Vagina (tissue), 2 donors: ENCODE measurements at regions not wholly inside any gene's neighbourhood (a gene's known extent, or its start where the extent isn't known, plus 50 kb on each side); places are given as distances from the start of the nearest gene placed in this dataset.
"Not testable (repeated sequence)": the region's sequence is repeated elsewhere in the genome, so short reads cannot be mapped to it uniquely, and the experiment has no call there.

Experiments
- DNase-seq, 2 donors: peaks; one replicate each; pipeline ENCODE4 v3.0.0-alpha.2; 2017; ENCODE audit errors: extremely low spot score in 2 of 2
- H3K27ac ChIP-seq: fragments of 200-600 bp; sonication (generic); one replicate; pipeline ENCODE4 v1.5.1; 2019
- H3K27me3 ChIP-seq: fragments of 200-600 bp; sonication (generic); one replicate; pipeline ENCODE4 v1.5.1; 2019
- H3K36me3 ChIP-seq, 2 donors: fragments of 200-600 bp; sonication (generic); one replicate each; pipeline ENCODE4 v1.5.1; 2017 to 2019
- H3K4me1 ChIP-seq: fragments of 200-600 bp; sonication (generic); one replicate; pipeline ENCODE4 v1.5.1; 2019
- H3K4me3 ChIP-seq, 2 donors: fragments of 200-600 bp; sonication (generic); 1 replicate in 1 of 2; 2 replicates in 1 of 2; pipeline ENCODE4 v1.5.1; 2016 to 2019
- H3K9me3 ChIP-seq: fragments of 200-600 bp; sonication (generic); one replicate; pipeline ENCODE4 v1.5.1; 2019
- CTCF ChIP-seq, 3 experiments: fragments of 450-650 bp in 2 of 3; fragments of 200-600 bp in 1 of 3; sonication (generic) in 1 of 3; IDR thresholded peaks; one replicate each; pipeline ENCODE4 v1.5.1; 2017 to 2019; ENCODE audit warnings: antibody characterized with exemption in 3 of 3, mild to moderate bottlenecking in 2 of 3, moderate library complexity in 2 of 3
- POLR2A ChIP-seq, 2 donors: fragments of 450-650 bp; IDR thresholded peaks; one replicate each; pipeline ENCODE4 v1.6.1; 2017; ENCODE audit warnings: antibody characterized with exemption in 2 of 2, mild to moderate bottlenecking in 2 of 2, moderate library complexity in 2 of 2
- POLR2AphosphoS5 ChIP-seq, 2 donors: sonication (generic); formaldehyde crosslinking; IDR thresholded peaks; one replicate each; pipeline ENCODE4 v1.9.0; 2017; ENCODE audit warnings: antibody characterized with exemption in 2 of 2, mild to moderate bottlenecking in 2 of 2, low read depth in 1 of 2; ENCODE audit not compliant: insufficient read depth in 1 of 2
- intact Hi-C: fragments of 100-400 bp; cut with DNase I; formaldehyde crosslinking; loops from one replicate; pipeline ENCODE4 v1.15.1; 2023

GRCh38 chr2:51290725-51291124, 258.8 kb upstream of the NRXN1 start:
- Histone ChIP-seq H3K36me3 (no peaks in the 10 kb centered on the region), H3K4me1 (no peaks in the 10 kb centered on the region), H3K27ac (no peak overlapping the region), H3K9me3 (no peaks in the 10 kb centered on the region), H3K4me3 (no peak overlapping the region), H3K27me3 (no peaks in the 10 kb centered on the region)
- no peak for TF ChIP-seq POLR2AphosphoS5 (IDR thresholded peaks at IDR 0.05; ENCODE audit: insufficient read depth in 1 of 2, low read depth in 1 of 2)
- TF ChIP-seq POLR2A (IDR thresholded peaks at IDR 0.05): no peak
- no peak for TF ChIP-seq CTCF (IDR thresholded peaks at IDR 0.05)
- DNase-seq: no peak
- intact Hi-C loops: no loop called here

GRCh38 chr2:51289045-51289444, 257.1 kb upstream of the NRXN1 start:
- no peaks in the 10 kb centered on the region for H3K36me3 ChIP-seq
- H3K27ac ChIP-seq: no peak overlapping the region
- H3K4me1 ChIP-seq: no peaks in the 10 kb centered on the region
- intact Hi-C loops: no loop called here
- TF ChIP-seq POLR2A (IDR thresholded peaks at IDR 0.05): no peak
- no peak for TF ChIP-seq CTCF (IDR thresholded peaks at IDR 0.05)
- TF ChIP-seq POLR2AphosphoS5 (IDR thresholded peaks at IDR 0.05; ENCODE audit: insufficient read depth in 1 of 2, low read depth in 1 of 2): no peak
- H3K9me3 ChIP-seq: no peaks in the 10 kb centered on the region
- H3K4me3 ChIP-seq: no peak overlapping the region
- H3K27me3 ChIP-seq: no peaks in the 10 kb centered on the region
- DNase-seq: no peak

- intact Hi-C loops: no loop called here
- no peak overlapping the region for H3K4me3 ChIP-seq
These were observed 236.3 kb upstream of the NRXN1 start for GRCh38 chr2:51268191-51268590.

GRCh38 chr2:51265539-51265938, 233.6 kb upstream of the NRXN1 start:
- intact Hi-C loops: no loop called here
- H3K4me3 ChIP-seq: no peak overlapping the region
- no peaks in the 10 kb centered on the region for H3K27me3 ChIP-seq
- H3K36me3 ChIP-seq: no peaks in the 10 kb centered on the region
- H3K4me1 ChIP-seq: no peaks in the 10 kb centered on the region
- H3K9me3 ChIP-seq: no peaks in the 10 kb centered on the region
- H3K27ac ChIP-seq: no peak overlapping the region
- no peak for DNase-seq
- TF ChIP-seq POLR2AphosphoS5 (IDR thresholded peaks at IDR 0.05; ENCODE audit: insufficient read depth in 1 of 2, low read depth in 1 of 2) (no peak), CTCF (IDR thresholded peaks at IDR 0.05) (no peak), POLR2A (IDR thresholded peaks at IDR 0.05) (no peak)

More at GRCh38 chr2:51268191-51268590, 236.3 kb upstream of the NRXN1 start:
- TF ChIP-seq POLR2A (IDR thresholded peaks at IDR 0.05): no peak
- TF ChIP-seq CTCF (IDR thresholded peaks at IDR 0.05): no peak
- no peak for TF ChIP-seq POLR2AphosphoS5 (IDR thresholded peaks at IDR 0.05; ENCODE audit: insufficient read depth in 1 of 2, low read depth in 1 of 2)
- H3K27me3 ChIP-seq: no peaks in the 10 kb centered on the region
- no peak for DNase-seq
- no peaks in the 10 kb centered on the region for H3K4me1 ChIP-seq
- no peak overlapping the region for H3K27ac ChIP-seq
- no peaks in the 10 kb centered on the region for H3K9me3 ChIP-seq
- no peaks in the 10 kb centered on the region for H3K36me3 ChIP-seq

GRCh38 chr2:51263951-51264350, 232.0 kb upstream of the NRXN1 start:
- Histone ChIP-seq H3K27me3 (no peaks in the 10 kb centered on the region), H3K4me1 (no peaks in the 10 kb centered on the region), H3K9me3 (no peaks in the 10 kb centered on the region), H3K4me3 (no peak overlapping the region), H3K27ac (no peak overlapping the region), H3K36me3 (no peaks in the 10 kb centered on the region)
- TF ChIP-seq POLR2AphosphoS5 (IDR thresholded peaks at IDR 0.05; ENCODE audit: insufficient read depth in 1 of 2, low read depth in 1 of 2) (no peak), CTCF (IDR thresholded peaks at IDR 0.05) (no peak), POLR2A (IDR thresholded peaks at IDR 0.05) (no peak)
- intact Hi-C loops: no loop called here
- DNase-seq: no peak

- not testable (repeated sequence) for H3K9me3 ChIP-seq
These were observed 231.2 kb upstream of the NRXN1 start for GRCh38 chr2:51263101-51263500.

More at GRCh38 chr2:51263101-51263500, 231.2 kb upstream of the NRXN1 start:
- H3K27ac ChIP-seq, H3K4me1 ChIP-seq, H3K36me3 ChIP-seq, intact Hi-C loops, DNase-seq, H3K27me3 ChIP-seq, H3K4me3 ChIP-seq: not testable (repeated sequence)
